HG02981 (cell line): ENCODE measurements at regions not wholly inside any gene's neighbourhood (a gene's known extent, or its start where the extent isn't known, plus 50 kb on each side); places are given as distances from the start of the nearest gene placed in this dataset.
"Not testable (repeated sequence)": the region's sequence is repeated elsewhere in the genome, so short reads cannot be mapped to it uniquely, and the experiment has no call there.

Source experiments
- ATAC-seq: cut with Tn5 transposase; IDR thresholded peaks from one replicate; pipeline ENCODE4 v1.9.1; 2021; ENCODE audit warnings: mild to moderate bottlenecking, moderate library complexity; ENCODE audit not compliant: unreplicated experiment

DNA sequence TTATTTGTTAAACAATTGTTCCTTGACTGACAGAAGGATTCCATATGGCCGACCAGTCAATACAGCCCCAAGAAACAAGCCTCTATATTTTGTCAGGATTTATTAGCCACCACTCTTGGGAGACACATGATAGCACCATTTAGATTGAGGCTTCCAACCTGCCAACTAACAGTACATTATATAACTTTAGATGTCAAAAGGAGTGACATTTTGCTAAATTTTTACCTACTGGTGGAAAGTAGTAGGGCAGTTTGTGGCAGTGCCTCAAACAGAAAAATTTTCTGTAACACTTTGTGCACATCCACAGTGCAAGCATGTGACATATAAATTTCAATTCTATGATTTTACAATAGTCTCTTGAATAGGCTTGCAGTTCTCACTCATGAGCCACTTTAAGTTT, 464.0 kb downstream of the TRIB2 start:
- no peak for ATAC-seq

DNA sequence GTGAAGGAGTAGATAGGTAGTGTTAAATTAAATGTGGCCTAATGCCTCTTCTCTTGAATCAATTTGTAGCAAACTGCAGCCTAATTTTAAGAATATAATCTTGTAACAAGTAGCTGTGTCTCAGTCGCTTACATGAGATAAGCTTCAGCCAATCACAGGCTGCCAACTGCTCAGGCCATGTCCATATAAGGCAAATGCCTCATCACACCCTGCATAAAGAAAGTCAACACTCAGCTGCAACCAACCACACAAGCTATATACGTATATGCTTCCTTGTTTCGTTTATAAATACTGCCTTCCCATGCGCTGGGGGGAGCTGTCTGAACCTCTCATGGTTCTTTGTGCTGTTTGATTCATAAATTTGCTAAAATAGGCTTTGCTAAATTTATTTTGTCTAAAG, 476.3 kb downstream of the TRIB2 start:
- ATAC-seq = peak; percentile 69

DNA sequence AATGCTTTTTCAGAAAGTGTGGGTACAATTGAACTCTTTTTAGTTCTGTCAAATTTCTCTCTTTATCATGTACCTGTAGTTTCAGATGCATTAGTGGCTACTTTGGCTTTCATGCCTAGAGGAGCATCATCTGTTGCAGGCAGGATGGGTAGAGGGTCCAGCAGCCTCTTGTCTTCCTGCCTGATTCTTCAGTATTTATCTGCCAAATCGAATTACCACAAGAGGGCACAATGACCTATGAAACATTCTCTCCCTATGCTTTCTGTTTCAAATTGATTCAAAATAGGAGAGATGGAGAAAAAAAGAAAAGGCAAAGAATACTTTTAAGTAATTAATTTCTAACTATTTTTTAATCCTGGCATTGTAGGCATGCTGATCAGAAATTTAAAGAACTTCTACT, 477.2 kb downstream of the TRIB2 start:
- peak; percentile 73 for ATAC-seq

DNA sequence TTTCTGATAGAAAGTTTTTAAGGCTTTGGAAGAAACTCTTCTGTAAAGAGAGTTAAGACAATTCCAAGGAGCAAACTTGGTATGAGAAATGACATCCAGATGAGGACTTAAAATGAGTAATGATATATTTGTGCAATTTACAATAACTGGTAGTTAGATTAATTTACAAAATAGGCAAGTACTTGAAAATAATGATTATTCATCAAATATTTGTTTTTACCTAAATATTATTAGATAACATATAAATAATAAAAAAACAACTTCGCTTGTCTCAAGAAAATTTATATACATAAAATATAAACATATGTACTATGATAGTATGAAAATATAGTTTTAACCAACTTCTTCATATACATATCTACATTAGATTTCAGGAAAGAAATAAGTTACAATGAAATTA, 478.5 kb downstream of the TRIB2 start:
- ATAC-seq = no peak

DNA sequence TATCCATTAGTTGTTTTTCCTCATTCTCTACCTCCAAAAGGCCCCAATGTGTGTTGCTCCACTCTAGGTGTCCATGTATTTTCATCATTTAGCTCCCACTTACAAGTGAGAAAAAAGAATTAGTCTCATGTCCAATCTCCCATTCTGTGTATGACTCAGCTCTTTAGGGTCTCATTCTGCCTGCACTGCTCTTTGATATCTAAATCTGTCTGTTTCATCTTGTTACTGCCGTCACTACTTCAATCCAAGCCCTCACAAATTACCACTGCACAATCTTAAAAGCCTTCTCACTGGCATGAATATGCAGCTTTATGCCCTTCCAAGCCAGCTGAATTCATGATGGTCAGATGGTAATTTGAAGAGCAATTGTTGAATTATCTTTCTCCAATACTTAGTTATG, 480.5 kb downstream of the TRIB2 start:
- ATAC-seq = no peak

DNA sequence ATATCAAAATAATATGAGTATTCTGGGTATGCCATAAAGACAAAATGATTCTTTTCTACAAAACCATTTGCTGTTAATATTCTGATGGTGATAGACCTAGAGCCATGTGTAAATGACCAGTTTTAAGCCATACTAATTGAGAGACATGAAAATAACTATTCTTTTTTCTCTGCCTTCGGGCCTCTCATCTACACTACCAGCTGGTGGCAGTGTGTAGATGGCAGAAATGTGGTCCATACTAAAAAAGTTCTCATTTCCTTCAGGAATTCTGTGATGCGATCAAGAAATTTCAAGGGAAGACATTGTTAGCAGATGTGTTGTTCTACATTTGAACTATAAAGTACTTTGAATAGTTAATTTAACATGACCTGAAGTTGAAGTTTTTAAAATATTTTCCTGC, 485.2 kb downstream of the TRIB2 start:
- ATAC-seq = no peak

DNA sequence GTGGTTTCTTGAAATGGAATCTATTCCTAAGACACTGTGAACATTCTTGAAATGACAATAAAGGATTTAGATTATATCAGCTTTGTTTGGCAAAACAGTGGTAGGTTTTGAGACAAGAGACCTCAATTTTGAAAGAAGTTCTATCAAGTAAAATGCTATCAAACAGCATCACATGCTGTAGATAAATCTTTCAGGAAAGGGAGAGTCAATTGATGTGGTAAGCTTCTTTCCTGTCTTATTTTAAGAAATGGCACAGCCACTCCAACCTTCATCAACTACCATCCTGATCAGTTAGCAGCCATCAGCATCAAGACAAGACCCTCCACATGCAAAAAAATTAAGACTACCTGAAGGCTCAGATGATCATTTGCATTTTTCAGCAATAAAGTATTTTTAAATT, 495.4 kb downstream of the TRIB2 start:
- ATAC-seq = no peak

DNA sequence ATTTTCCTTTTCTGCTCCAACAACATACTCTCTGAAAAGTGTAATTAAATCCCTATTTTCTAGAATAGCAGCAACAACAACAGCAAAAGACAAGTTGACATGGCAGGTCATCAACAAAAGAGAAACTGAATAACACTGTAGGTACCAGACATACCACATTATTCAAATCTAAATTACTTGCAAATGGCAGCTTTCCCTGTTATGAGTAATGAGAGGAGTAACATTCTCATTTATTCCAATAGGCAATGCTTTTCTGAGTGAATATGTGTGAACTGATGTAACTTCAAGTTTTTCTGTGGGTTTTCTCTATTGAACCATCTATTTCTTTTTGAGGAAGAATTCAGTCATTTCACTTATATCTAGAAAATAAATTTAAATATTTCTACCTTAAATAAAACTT, 501.5 kb downstream of the TRIB2 start:
- no peak for ATAC-seq

DNA sequence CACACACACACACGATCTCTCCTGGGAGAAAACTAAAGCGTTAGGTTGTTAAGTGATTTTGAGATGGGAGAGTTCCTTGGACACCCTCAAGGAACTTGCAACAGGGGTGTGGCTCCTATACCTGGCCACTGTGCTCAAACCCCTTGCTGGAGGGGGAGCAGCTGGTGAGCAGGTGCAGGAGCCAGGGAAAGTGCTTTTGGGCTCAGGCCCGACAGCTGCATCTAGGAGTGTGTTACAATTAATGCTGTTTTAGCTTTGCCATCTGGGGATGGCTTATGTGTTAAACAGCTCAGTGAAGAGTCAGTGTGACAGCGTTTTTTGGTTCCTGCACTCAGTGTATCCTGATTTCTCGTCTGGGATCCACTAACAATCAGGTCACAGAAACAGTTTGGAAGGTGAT, 510.8 kb downstream of the TRIB2 start:
- ATAC-seq = no peak

DNA sequence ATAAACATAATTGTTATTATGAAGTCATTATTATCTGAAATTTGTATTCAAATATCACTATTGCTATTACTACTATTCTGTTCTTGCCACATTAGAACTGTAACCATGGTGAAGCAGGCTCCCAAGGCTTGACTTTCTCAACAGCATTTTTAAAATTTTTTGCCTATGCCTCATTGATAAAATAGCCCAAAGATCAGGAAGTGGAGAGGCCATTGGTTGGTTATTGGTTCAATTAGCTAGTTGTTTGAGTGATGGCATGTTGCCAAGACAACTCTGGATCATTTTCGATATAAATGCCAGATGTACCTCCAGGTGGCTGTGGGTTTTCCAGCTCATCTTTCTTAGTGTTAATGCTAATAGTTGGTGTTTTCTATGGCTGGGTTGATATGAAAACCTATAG, 513.5 kb downstream of the TRIB2 start:
- ATAC-seq = no peak

DNA sequence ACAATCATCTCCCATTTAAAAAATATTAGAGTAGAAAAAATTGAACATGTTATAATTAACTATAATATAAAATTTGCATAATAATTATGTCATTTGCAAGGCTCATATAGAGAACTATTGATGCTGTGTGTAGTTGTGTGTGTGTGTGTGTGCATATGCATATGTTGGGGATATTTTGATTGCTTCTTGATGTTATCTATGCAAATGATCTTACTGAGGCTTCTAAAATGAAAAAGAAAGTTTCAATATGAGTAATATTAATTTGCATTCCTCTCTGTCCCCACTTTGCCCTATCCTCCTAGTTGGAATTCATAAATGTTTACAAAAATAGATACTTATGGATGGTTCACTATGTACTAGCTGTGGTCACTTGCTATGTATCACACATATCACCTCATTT, 523.3 kb downstream of the TRIB2 start:
- no peak for ATAC-seq

DNA sequence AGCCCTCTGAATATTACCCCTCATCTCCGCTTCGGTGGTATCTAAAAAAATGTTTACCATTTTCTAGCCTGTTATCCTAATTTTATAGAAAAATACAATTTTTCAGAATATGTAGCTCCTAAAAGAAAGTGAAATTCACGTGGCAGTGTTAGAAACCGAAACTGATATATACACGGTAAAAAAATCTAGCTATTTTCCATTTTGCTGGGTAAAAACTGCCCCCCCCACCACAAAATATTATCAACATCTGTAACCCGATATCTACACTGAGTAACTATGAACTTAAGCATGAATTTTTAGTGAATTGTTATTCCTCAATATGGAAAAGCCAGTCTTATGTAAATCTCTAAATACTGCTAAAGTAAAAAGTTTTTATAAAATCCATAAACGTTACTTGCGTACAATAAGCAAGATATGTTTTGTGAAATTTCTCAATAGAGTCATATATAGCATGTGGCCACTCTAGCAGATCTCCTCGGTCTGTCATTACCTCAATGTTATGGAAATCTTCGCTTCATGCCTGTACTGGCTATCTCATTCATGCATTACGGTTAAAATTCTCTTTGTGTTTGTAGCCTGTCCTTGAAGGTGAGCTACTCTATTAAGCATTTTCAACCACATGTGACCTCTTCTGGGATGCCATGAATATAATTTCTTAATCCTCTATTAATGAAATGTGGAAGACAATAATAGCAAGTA, 524.2 kb downstream of the TRIB2 start:
- no peak for ATAC-seq

DNA sequence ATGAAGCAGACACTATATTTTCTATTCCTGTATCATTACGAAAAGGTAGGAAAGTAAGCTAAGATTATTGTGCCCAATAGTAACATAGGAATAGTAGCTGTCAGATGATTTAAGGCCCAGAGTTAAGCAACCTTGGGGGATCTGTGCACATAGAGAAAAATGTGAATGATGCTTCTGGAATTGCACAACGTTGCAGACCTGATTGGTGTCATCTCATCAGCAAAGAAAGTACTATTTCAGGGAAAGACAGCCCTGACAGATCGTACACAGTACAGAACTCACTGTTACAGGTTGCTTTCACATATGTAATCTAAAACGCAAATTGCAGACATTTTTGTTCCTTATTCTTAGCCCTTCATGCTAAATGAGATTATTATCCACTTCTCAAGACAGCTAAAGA, 535.9 kb downstream of the TRIB2 start:
- no peak for ATAC-seq

DNA sequence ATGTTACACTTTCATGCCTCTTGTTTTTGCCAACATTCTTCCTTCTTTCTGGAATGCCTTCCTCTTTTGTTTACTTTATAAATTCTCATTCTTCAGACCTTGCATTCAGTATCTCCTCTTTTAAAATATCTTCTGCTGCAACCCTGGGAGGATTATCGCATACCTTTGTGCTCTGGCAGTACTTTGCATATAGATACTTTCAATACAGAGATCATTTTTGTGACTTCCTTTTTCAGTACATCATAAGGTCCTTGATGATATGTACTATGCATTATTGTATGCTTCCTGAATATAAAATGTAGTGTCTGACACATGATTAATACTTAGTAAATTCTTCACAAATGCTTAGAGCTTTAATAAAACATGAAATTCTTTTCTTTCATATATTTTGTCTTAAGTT, 538.7 kb downstream of the TRIB2 start:
- no peak for ATAC-seq

DNA sequence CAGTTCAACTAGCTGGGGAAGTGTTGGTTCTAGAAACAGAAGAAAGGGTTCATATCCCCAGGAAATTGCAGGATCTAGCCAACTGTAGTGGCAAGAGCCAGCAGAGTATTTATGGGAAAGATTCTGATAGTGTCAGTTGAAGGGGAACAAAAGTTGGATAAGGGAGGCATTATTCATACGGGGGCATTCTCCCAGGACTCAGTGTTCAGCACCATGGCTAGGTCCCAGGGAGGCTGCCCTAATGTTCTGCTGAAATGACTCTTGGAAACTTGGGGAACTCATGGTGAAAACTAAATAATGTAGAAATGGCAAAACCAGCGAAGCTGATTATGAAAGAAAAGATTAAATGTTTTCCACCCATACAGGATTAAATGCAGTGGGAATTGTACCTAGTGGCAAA, 543.7 kb downstream of the TRIB2 start:
- ATAC-seq = no peak

DNA sequence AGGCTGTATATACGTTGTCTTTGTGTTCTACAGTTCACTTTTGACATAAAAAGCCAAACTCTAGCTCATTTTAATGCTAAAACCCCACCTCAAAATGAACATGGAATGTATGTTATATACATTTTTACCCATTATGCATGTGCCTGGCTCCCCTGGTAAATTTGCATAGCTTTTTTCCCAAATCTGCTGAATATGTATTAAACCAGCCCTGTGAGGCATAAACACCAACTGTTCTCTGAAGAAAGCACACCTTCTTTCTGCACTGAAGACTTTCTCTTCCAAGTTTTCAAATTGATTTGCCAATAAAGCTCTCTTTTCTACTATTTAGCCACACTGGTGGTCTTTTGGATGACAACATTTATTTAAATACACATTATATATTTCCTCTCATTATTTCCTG, 549.4 kb downstream of the TRIB2 start:
- ATAC-seq = no peak

DNA sequence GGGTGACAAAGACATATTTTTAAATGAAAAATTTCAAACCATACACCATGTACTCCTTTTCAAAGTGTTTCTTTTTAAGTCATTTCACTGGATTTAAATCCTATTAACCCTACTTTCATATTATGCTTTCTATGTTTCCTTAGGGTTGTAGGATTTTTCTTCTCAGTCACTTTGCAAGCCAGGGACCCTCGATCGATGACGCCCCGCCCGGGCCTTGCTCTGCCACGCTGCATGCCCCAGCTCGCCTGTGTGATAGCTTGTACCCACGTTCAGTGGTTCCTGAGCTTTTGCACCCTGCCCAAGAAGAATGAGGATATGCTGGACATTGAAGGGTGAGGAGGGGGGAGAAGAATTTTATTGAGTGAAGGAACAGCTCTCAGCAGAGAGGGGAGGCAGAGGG, 568.0 kb downstream of the TRIB2 start:
- ATAC-seq = no peak

DNA sequence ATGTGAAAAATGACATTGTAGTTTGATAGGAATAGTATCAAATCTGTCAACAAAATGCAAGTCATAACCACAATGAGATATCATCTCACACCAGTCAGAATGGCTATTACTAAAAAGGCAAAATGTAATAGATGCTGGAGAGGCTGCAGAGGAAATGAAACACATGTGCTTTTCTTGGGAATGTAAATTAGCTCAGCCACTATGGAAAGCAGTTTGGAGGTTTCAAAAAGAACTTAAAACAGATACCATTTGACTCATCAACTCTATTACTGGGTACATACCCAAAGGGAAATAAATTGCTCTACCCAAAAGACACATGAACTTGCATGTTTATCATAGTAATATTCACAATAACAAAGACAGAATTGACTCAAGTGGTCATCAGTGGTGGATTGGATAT, 572.6 kb downstream of the TRIB2 start:
- ATAC-seq = no peak

DNA sequence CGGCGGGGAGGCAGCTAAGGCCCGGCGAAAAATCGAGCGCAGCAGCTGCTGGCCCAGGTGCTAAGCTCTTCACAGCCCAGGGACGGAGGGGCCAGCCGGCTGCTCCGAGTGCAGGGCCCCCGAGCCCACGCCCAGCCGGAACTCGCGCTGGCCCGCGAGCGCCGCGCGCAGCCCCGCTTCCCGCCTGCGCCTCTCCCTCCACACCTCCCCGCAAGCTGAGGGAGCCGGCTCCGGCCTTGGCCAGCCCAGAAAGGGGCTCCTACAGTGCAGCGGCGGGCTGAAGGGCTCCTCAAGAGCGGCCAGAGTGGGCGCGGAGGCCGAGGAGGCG, 591.7 kb downstream of the TRIB2 start:
- ATAC-seq = not testable (repeated sequence)

DNA sequence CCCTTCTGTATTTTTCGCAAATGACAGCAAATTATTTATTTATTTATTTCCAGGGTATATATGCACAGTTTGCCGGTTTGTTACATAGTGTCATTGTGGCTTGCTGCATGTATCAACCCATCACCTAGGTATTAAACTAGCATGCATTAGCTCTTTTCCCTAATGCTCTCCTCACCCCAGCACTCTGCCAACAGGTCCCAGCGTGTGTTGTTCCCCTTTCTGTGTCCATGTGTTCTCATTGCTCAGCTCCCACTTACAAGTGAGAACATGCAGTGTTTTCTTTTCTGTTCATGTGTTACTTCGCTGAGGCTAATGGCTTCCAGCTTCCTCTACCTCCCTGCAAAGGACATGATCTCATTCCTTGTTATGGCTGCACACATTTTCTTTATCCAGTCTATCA, 592.3 kb downstream of the TRIB2 start:
- ATAC-seq = no peak

DNA sequence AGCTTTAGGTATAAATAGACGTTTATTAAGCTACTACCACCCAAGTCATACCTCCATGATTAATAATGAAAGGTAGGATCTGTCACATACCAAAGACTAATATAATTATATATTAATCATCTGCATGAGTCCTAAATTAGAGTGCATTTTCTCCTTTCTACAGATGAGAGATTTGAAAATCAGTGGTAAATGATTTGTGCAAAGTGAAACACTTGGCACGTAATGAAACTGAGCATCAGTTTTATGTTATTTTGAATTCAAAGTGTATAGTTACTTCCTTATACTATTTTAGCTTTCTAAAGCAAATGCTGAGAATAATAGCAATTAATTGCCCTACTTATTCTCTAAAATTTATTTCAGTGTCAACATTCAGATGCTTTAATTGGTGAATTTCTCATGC, 615.3 kb downstream of the TRIB2 start:
- no peak for ATAC-seq

DNA sequence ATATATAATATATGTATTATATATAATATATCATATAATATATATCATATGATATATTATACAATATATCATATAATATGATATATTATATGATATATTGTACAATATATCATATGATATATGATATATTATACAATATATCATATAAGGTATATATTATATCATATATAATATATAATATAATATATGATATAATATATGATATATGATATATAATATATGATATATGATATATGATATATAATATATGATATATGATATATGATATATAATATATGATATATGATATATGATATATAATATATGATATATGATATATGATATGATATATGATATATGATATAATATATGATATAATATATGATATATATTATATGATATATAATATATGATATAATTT, 617.3 kb downstream of the TRIB2 start:
- not testable (repeated sequence) for ATAC-seq

DNA sequence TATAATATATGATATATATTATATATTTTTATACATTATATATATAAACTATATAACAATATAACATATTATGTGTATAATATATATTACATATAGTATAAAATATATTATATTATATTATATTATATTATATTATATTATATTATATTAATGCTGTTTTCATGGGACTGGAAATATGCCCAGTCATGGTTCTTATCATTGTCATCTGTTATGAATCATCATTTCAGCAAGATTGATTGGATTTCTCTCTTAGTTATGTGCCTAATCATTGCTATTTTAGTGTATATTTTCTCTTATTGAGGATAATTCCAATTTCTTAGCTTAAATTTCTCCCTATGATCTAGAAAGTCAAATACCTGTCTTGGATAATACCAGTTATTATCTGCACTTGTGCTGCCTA, 617.8 kb downstream of the TRIB2 start:
- no peak for ATAC-seq
